ENCODE measurements at regions not wholly inside any gene's neighbourhood (a gene's known extent, or its start where the extent isn't known, plus 50 kb on each side); places are given as distances from the start of the nearest gene placed in this dataset.

GRCh38 chr7:25381818-25382589 is 153.7 kb upstream of the NPVF start:
- DNase-seq, result no peak
- Histone ChIP-seq H3K9me3 (no peaks in the 10 kb centered on the region), H3K4me1 (no peaks in the 10 kb centered on the region), H3K27me3 (no peaks in the 10 kb centered on the region), H3K4me3 (no peak overlapping the region), H3K27ac (no peak overlapping the region), H3K36me3 (no peaks in the 10 kb centered on the region)
- no peak for ATAC-seq
- in situ Hi-C loops (cut with MboI; ENCODE audit: low sequenced_read_pairs in 4 of 4) (loop anchor here in 2 of 4 donors (10.0 to 25.0 kb wide), 2 partner anchors 183 to 980 kb away; no protein-coding TSS in a partner anchor), intact Hi-C loops (cut with DNase I; ENCODE audit: low total_unique reads) (no loop called here)
- TF ChIP-seq POLR2A (IDR thresholded peaks at IDR 0.05) (no peak), CTCF (IDR thresholded peaks at IDR 0.05 in 4 of 5, conservative IDR thresholded peaks at IDR 0.05 in 1 of 5) (no peak)

GRCh38 chr7:25382869-25383268 is 154.6 kb upstream of the NPVF start:
- Histone ChIP-seq H3K27ac (no peak overlapping the region), H3K4me1 (no peaks in the 10 kb centered on the region), H3K36me3 (no peaks in the 10 kb centered on the region), H3K27me3 (no peaks in the 10 kb centered on the region), H3K4me3 (no peak overlapping the region), H3K9me3 (no peaks in the 10 kb centered on the region)
- DNase-seq (no peak), ATAC-seq (no peak)
- TF ChIP-seq POLR2A (IDR thresholded peaks at IDR 0.05) (no peak), CTCF (IDR thresholded peaks at IDR 0.05 in 4 of 5, conservative IDR thresholded peaks at IDR 0.05 in 1 of 5) (no peak)
- in situ Hi-C loops (cut with MboI; ENCODE audit: low sequenced_read_pairs in 4 of 4), result loop anchor here in 2 of 4 donors (10.0 to 25.0 kb wide), 2 partner anchors 182 to 979 kb away; no protein-coding TSS in a partner anchor
- intact Hi-C loops (cut with DNase I; ENCODE audit: low total_unique reads), result no loop called here

GRCh38 chr7:25383402-25383801 is 155.1 kb upstream of the NPVF start:
- Histone ChIP-seq H3K27ac (no peak overlapping the region), H3K36me3 (no peaks in the 10 kb centered on the region), H3K4me1 (no peaks in the 10 kb centered on the region), H3K4me3 (no peak overlapping the region), H3K9me3 (no peaks in the 10 kb centered on the region), H3K27me3 (no peaks in the 10 kb centered on the region)
- intact Hi-C loops (cut with DNase I; ENCODE audit: low total_unique reads) (no loop called here), in situ Hi-C loops (cut with MboI; ENCODE audit: low sequenced_read_pairs in 4 of 4) (loop anchor here in 2 of 4 donors (10.0 to 25.0 kb wide), 2 partner anchors 181 to 979 kb away; no protein-coding TSS in a partner anchor)
- no peak for DNase-seq
- ATAC-seq, result no peak
- TF ChIP-seq POLR2A (IDR thresholded peaks at IDR 0.05), result no peak
- TF ChIP-seq CTCF (IDR thresholded peaks at IDR 0.05 in 4 of 5, conservative IDR thresholded peaks at IDR 0.05 in 1 of 5), result no peak

GRCh38 chr7:25384788-25385505 is 156.7 kb upstream of the NPVF start:
- intact Hi-C loops (cut with DNase I; ENCODE audit: low total_unique reads) (no loop called here), in situ Hi-C loops (cut with MboI; ENCODE audit: low sequenced_read_pairs in 4 of 4) (loop anchor here in 3 of 4 donors (5.0 to 25.0 kb wide), 4 partner anchors 123 to 977 kb away; no protein-coding TSS in a partner anchor)
- no peak for DNase-seq
- no peak for ATAC-seq
- H3K36me3 ChIP-seq, result no peaks in the 10 kb centered on the region
- no peaks in the 10 kb centered on the region for H3K4me1 ChIP-seq
- no peaks in the 10 kb centered on the region for H3K9me3 ChIP-seq
- H3K4me3 ChIP-seq, result no peak overlapping the region
- no peaks in the 10 kb centered on the region for H3K27me3 ChIP-seq
- TF ChIP-seq POLR2A (IDR thresholded peaks at IDR 0.05) (no peak), CTCF (IDR thresholded peaks at IDR 0.05 in 4 of 5, conservative IDR thresholded peaks at IDR 0.05 in 1 of 5) (no peak)
- no peak overlapping the region for H3K27ac ChIP-seq

Measured in gastrocnemius medialis (tissue), 4 donors.